HG02870 (cell line): ENCODE measurements at regions not wholly inside any gene's neighbourhood (a gene's known extent, or its start where the extent isn't known, plus 50 kb on each side); places are given as distances from the start of the nearest gene placed in this dataset.

ENCODE experiments used
- ATAC-seq: cut with Tn5 transposase; IDR thresholded peaks from one replicate; pipeline ENCODE4 v1.9.1; 2021; ENCODE audit warnings: mild to moderate bottlenecking, moderate library complexity; ENCODE audit not compliant: unreplicated experiment

- ATAC-seq = no peak
These were observed 1394.8 kb upstream of the SLC10A2 start for GRCh38 chr13:104461049-104461448.

GRCh38 chr13:104460554-104460953 is 1394.3 kb upstream of the SLC10A2 start:
- ATAC-seq = no peak

- no peak for ATAC-seq
These were observed 1383.8 kb upstream of the SLC10A2 start for GRCh38 chr13:104450006-104450405.

GRCh38 chr13:104447348-104447747 is 1381.1 kb upstream of the SLC10A2 start:
- no peak for ATAC-seq

- no peak for ATAC-seq
These were observed 1376.3 kb upstream of the SLC10A2 start for GRCh38 chr13:104442536-104442935.

GRCh38 chr13:104436555-104436954 is 1370.3 kb upstream of the SLC10A2 start:
- ATAC-seq = no peak

GRCh38 chr13:104431895-104432294 is 1365.7 kb upstream of the SLC10A2 start:
- ATAC-seq = no peak

- no peak for ATAC-seq
These were observed 1360.2 kb upstream of the SLC10A2 start for GRCh38 chr13:104426435-104426834.

- no peak for ATAC-seq
These were observed 1356.5 kb upstream of the SLC10A2 start for GRCh38 chr13:104422668-104423067.

- no peak for ATAC-seq
These were observed 1350.8 kb upstream of the SLC10A2 start for GRCh38 chr13:104416973-104417372.

- ATAC-seq = no peak
These were observed 1348.6 kb upstream of the SLC10A2 start for GRCh38 chr13:104414771-104415170.

GRCh38 chr13:104414181-104414580 is 1348.0 kb upstream of the SLC10A2 start:
- ATAC-seq = no peak

- no peak for ATAC-seq
These were observed 1345.0 kb upstream of the SLC10A2 start for GRCh38 chr13:104411141-104411765.

GRCh38 chr13:104408733-104409132 is 1342.5 kb upstream of the SLC10A2 start:
- ATAC-seq = no peak

GRCh38 chr13:104404325-104404724 is 1338.1 kb upstream of the SLC10A2 start:
- ATAC-seq = no peak

- ATAC-seq = no peak
These were observed 1323.5 kb upstream of the SLC10A2 start for GRCh38 chr13:104389691-104390090.

- ATAC-seq = no peak
These were observed 1321.3 kb upstream of the SLC10A2 start for GRCh38 chr13:104387510-104387909.

GRCh38 chr13:104385404-104385803 is 1319.2 kb upstream of the SLC10A2 start:
- ATAC-seq = no peak

GRCh38 chr13:104382951-104383350 is 1316.7 kb upstream of the SLC10A2 start:
- ATAC-seq = no peak

- ATAC-seq = no peak
These were observed 1310.4 kb upstream of the SLC10A2 start for GRCh38 chr13:104376588-104376987.

- ATAC-seq = no peak
These were observed 1309.4 kb upstream of the SLC10A2 start for GRCh38 chr13:104375614-104376013.

GRCh38 chr13:104372095-104372655 is 1306.0 kb upstream of the SLC10A2 start:
- no peak for ATAC-seq

- ATAC-seq = no peak
These were observed 1299.2 kb upstream of the SLC10A2 start for GRCh38 chr13:104365430-104365829.
